ENCODE measurements at regions not wholly inside any gene's neighbourhood (a gene's known extent, or its start where the extent isn't known, plus 50 kb on each side); places are given as distances from the start of the nearest gene placed in this dataset.

GRCh38 chr7:33762911-33763306, 142.4 kb upstream of the BMPER start:
- DNase-seq (ENCODE audit: low spot score), result no peak
- no peak for TF ChIP-seq CTCF (IDR thresholded peaks at IDR 0.05; ENCODE audit: borderline replicate concordance, control extremely low read depth, extremely low read depth, insufficient read depth, missing control alignments)
- in situ Hi-C loops (cut with MboI; ENCODE audit: low sequenced_read_pairs, unreplicated experiment), result no loop called here

GRCh38 chr7:33764752-33765451, 140.4 kb upstream of the BMPER start:
- DNase-seq (ENCODE audit: low spot score), result no peak
- no peak for TF ChIP-seq CTCF (IDR thresholded peaks at IDR 0.05; ENCODE audit: borderline replicate concordance, control extremely low read depth, extremely low read depth, insufficient read depth, missing control alignments)
- in situ Hi-C loops (cut with MboI; ENCODE audit: low sequenced_read_pairs, unreplicated experiment), result no loop called here

- in situ Hi-C loops (cut with MboI; ENCODE audit: low sequenced_read_pairs, unreplicated experiment), result no loop called here
- TF ChIP-seq CTCF (IDR thresholded peaks at IDR 0.05; ENCODE audit: borderline replicate concordance, control extremely low read depth, extremely low read depth, insufficient read depth, missing control alignments), result no peak
- DNase-seq (ENCODE audit: low spot score), result no peak
Observed at GRCh38 chr7:33766405-33766804, 138.9 kb upstream of the BMPER start.

- DNase-seq (ENCODE audit: low spot score), result no peak
- in situ Hi-C loops (cut with MboI; ENCODE audit: low sequenced_read_pairs, unreplicated experiment), result no loop called here
- no peak for TF ChIP-seq CTCF (IDR thresholded peaks at IDR 0.05; ENCODE audit: borderline replicate concordance, control extremely low read depth, extremely low read depth, insufficient read depth, missing control alignments)
Observed at GRCh38 chr7:33769930-33770329, 135.4 kb upstream of the BMPER start.

- DNase-seq (ENCODE audit: low spot score), result no peak
- in situ Hi-C loops (cut with MboI; ENCODE audit: low sequenced_read_pairs, unreplicated experiment), result no loop called here
- no peak for TF ChIP-seq CTCF (IDR thresholded peaks at IDR 0.05; ENCODE audit: borderline replicate concordance, control extremely low read depth, extremely low read depth, insufficient read depth, missing control alignments)
Observed at GRCh38 chr7:33770576-33770975, 134.8 kb upstream of the BMPER start.

- DNase-seq (ENCODE audit: low spot score), result no peak
- in situ Hi-C loops (cut with MboI; ENCODE audit: low sequenced_read_pairs, unreplicated experiment), result no loop called here
- TF ChIP-seq CTCF (IDR thresholded peaks at IDR 0.05; ENCODE audit: borderline replicate concordance, control extremely low read depth, extremely low read depth, insufficient read depth, missing control alignments), result no peak
Observed at GRCh38 chr7:33771422-33771821, 133.9 kb upstream of the BMPER start.

All from GM13976 (cell line).